GM18873 (cell line): ENCODE measurements at regions not wholly inside any gene's neighbourhood (a gene's known extent, or its start where the extent isn't known, plus 50 kb on each side); places are given as distances from the start of the nearest gene placed in this dataset.
"Not testable (repeated sequence)": the region's sequence is repeated elsewhere in the genome, so short reads cannot be mapped to it uniquely, and the experiment has no call there.

ENCODE experiments used
- ATAC-seq: cut with Tn5 transposase; IDR thresholded peaks from one replicate; pipeline ENCODE4 v1.9.1; 2021; ENCODE audit warnings: mild to moderate bottlenecking, moderate library complexity, moderate number of reproducible peaks; ENCODE audit not compliant: unreplicated experiment, low FRiP score

- ATAC-seq, result not testable (repeated sequence)
These were observed 1609.3 kb downstream of the SPATA31A7 start for GRCh38 chr9:62798884-62799850.

- ATAC-seq, result not testable (repeated sequence)
These were observed 1610.1 kb downstream of the SPATA31A7 start for GRCh38 chr9:62799851-62800371.

DNA sequence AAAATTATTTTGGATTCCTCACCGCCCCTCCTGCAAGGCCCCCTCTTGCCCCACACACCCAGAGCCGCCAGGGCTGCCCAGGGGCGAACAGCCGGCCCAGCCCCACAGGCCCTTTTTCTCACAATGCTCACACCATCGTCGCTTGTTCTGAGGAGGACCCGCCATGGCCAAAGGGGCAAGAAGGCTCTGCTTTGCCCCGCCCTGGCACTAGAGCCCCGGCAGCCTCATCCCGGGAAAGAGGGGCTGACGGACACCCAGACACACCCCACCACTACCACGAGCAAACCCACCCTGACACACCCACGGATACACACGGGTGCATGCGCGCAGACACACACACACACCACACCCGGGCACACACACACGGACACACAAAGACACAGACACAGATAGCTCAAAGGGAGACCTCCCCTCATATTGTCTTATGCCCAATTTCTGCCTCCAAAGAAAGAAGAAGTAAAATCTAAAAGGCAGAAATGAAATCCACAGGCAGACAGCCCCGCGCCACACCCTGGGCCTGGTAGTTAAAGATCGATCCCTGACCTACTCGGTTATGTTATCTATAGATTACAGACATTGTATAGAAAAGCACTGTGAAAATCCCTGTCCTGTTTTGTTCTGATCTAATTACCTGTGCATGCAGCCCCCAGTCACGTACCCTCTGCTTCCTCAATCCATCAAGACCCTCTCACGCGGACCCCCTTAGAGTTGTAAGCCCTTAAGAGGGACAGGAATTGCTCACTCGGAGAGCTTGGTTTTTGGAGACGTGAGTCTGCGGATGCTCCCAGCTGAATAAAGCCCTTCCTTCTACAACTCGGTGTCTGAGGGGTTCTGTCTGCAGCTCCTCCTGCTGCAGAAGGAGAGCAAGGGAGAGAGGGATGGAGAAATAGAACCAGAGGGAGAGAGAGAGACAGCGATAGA is 1610.9 kb downstream of the SPATA31A7 start:
- ATAC-seq, result not testable (repeated sequence)

GRCh38 chr9:62801372-62801811 is 1611.6 kb downstream of the SPATA31A7 start:
- ATAC-seq, result not testable (repeated sequence)

DNA sequence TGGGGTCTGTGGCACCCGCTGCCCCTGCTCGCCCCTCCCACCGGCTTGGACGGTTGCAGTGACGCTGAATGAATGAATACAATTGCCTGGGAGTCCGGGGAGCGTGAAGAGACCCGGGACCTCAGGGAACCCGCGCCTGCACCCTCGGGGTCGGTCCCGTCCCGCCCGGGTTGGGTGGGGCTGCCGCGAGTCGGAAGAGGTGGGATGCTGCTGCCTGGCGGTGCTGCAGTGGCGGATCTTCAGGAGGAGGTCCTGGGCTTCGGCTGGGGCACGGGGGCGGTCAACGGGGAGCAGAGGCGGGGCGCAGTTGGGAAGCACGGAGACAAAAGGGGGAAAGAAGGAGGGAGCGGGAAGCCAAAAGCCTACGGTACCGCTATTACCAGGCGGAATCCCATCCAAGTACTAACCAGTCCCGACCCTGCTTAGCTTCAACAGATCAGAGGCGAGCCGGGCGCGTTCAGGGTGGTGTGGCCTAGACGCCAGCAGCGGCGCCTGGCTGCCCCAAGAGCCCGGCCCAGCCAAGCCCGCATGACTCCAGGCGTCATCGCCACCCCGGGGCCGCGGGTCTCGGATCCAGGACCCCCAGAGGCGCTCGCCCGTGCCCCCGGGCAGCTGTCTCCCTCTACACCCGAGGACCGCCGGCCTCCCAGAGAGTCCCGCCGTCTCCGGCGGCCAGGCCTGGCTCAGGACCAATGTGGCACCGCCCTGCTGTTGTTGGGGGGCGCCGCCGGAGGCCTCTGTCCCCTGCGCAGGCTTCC is 1612.3 kb downstream of the SPATA31A7 start:
- ATAC-seq, result peak; percentile 99

DNA sequence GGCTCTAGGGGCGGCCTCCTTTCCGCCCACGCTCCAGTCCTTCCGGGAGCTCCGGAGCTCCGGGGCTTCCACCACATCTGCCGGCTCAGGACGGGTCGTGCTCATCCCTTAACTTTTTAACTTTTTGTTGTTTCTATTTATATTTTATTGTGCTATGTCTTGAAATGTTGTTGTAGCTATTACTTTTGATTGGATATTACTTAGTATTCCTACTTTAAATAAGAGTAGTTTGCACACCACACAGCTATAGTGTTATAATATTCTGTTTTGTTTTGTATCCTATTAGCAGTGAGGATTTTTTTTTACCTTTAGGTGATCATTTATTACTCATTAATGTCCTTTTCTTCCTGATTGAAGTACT is 1612.9 kb downstream of the SPATA31A7 start:
- peak; percentile 4 for ATAC-seq

GRCh38 chr9:62803099-62803498 is 1613.3 kb downstream of the SPATA31A7 start:
- not testable (repeated sequence) for ATAC-seq

DNA sequence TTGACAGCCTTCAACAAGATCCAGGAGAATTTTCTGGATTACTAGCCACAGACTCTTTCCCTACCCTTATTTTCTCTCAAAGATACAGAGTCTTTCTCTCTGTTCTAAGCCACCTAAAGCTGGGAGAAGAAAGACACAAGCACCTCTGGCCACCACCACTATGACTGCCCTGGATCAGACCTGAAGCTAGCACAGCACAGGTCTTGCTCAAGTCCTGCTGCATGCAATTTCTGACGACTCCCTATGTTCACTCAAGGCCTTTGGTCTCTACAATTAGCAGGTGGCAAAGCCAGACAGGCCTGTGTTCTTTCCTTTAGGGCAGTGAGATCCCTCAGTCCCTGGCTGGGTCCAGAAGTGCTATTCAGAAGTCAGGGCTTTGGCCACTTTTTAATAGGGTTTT is 1614.5 kb downstream of the SPATA31A7 start:
- ATAC-seq, result not testable (repeated sequence)

DNA sequence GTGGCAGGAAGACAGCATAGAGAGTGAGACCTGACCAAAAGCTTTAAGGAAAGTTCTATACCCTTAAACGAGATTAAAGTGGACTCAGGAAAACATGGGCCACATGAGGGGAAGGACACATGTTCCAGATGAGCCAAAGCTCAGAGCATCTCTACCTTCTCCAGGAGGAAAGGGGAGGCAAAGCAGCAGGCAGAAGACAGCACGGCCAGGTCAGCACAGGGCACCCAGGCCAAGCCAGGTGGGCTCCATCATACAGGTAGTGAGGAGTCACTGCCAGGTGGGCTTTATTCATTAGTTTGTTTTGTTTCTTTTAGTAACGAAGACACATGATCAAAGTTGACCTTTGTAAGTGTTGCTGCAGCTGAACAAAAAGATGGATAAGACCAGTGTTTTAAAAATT is 1617.6 kb downstream of the SPATA31A7 start:
- not testable (repeated sequence) for ATAC-seq

GRCh38 chr9:62808081-62808480 is 1618.2 kb downstream of the SPATA31A7 start:
- ATAC-seq, result not testable (repeated sequence)

DNA sequence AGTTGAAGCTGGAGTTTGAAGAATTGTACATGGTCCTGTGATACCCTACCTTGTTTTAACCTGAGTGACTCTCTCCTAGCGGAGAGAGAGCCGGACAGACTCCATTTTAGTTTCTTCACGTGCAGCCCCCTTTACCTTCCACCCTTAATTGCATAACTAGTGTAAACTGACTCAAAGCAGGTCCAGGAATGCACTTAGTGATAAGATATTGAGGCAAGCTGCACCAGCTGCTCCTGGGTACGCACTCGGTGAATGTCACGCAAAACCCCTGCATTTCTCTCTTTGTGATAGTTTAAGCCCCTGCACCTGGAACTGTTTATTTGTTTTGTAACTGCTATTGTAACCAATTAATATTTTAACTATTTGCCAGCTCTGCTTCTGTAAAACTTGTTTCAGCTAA is 1620.5 kb downstream of the SPATA31A7 start:
- not testable (repeated sequence) for ATAC-seq

DNA sequence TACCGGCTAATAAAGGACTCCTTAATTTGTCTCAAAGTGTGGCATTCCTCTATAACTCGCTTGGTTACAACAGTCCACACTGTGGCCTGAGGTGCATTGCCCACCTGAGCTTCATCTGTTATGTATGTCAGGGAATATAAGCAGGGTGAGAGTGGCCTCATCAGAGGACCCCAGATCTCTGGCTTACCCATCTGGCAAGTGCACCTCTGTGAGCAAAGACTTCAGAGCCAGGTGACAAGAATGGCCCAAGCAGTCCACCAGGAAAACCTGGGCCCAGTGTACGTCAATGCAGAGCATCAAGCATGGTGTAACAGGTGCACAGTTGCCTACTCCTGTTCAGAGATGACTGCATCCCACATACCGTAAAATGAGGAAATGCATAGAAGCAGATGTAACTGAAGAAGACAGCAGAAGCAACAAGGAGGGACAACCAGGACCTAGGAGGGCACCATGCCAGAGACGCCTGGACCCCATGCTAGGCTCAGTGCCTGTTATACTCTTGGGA is 1621.0 kb downstream of the SPATA31A7 start:
- ATAC-seq, result not testable (repeated sequence)

GRCh38 chr9:62815436-62815835 is 1625.6 kb downstream of the SPATA31A7 start:
- not testable (repeated sequence) for ATAC-seq

DNA sequence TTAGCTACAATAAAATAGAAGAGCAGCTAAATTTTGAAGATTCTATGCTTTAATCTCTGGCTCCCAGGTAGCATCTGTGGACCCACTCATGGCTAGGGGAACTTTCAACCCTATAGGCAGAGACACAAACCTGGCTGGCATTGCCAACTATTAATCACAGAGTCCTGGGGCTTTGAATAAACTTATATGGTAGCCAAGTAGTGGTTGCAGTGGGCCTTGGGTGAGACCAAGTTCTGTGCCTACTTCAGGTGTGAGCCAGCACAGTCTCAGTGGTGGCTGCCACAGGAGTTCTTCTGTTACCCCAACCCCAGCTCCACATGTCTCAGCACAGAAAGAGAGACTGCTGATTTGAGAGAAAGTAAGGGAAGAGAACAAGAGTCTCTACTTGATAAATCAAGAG is 1626.5 kb downstream of the SPATA31A7 start:
- ATAC-seq, result not testable (repeated sequence)

GRCh38 chr9:62817214-62817613 is 1627.4 kb downstream of the SPATA31A7 start:
- ATAC-seq, result not testable (repeated sequence)

DNA sequence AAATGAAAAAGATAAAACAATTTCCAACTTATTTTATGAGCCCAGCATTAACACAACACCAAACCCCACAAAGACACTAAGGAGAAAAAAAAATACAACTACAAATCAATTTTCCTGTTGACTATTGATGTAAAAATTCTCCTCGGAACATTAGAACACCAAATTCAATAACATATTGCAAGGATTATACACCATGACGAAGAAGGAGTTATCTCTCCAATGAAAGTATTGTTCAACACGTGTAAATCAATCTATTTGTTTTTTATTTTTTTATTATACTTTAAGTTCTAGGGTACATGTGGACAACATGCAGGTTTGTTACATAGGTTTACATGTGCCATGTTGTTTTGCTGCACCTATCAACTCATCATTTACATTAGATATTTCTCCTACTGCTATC is 1632.3 kb downstream of the SPATA31A7 start:
- ATAC-seq, result not testable (repeated sequence)

DNA sequence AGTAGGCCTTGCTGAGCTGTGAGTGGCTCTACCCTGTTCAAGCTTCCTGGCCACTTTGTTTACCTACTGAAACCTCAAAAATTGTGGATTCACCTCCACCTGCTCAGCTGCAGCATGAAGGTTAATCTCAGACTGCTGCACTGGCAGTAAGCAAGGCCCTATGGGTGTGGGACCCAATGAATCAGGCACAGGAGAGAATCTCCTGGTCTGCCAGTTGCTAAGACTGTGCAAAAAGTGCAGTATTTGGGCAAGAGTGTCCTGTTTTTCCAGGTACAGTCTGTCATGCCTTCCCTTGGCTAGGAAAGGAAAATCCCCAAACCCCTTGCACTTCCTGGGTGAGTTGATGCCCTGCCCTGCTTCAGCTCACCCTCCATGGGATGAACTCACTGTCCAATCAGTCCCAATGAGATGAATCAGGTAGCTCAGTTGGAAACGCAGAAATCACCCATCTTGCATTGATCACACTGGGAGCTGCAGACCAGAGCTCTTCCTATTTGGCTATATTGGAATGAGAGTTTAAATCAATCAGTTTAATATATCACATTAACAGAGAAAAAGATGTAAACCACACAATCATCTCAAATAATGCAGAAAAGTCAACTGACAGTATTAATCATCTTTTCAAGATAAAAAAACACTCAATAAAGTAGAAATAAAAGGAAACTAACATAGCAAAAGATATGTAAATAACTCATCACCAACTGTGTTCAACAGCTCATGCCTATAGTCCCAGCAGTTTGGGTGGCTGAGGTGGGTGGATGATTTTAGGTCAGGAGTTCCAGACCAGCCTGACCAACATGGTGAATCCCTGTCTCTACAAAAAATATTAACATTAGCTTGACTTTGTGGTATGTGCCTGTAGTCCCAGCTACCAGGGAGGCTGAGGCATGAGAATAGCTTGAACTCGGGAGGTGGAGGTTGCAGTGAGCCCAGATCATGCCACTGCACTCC is 1638.4 kb downstream of the SPATA31A7 start:
- not testable (repeated sequence) for ATAC-seq

DNA sequence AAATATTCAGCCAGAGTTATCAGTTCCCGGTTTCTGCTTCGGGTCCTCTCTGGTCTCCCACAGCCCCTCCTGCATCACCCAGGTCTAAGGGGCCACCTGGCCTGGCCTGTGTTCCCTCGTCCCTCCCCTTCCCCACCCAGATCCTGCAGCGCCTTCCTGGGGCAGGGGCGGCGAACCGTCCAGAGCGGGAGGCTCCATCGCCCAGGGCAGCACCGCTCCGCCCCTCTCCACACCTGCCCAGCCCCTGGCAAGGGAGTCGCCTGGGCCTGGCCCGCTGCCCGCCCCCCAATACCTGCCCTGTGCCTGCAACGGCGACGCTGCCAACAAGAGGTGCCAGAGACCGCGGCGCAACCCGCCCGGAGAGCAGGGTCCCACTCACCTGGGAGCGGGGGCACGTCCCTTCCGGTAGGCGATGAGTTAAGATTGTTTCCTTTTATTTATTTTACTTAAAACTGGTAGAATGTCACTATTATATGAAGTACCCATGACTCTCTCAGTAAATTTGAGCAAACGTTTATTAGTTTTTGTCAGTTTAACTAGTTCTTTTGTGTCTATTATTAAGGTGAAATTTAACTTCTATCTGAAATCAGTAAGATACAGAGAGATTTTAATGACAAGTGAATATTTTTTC is 1641.1 kb downstream of the SPATA31A7 start:
- ATAC-seq, result not testable (repeated sequence)
